OCI-LY3 (cell line): ENCODE measurements at regions not wholly inside any gene's neighbourhood (a gene's known extent, or its start where the extent isn't known, plus 50 kb on each side); places are given as distances from the start of the nearest gene placed in this dataset.

Experiments used
- H2AFZ ChIP-seq: fragments of 200-600, 300-600 bp; shearing (Covaris generic); 2 replicates; pipeline ENCODE4 v1.6.0; 2014; ENCODE audit warnings: antibody characterized with exemption, low read depth, low read length
- H3K27ac ChIP-seq: fragments of 200-600, 300-600 bp; sonication (generic); 2 replicates; pipeline ENCODE4 v1.5.1; 2014; ENCODE audit warnings: mild to moderate bottlenecking, low read length, moderate library complexity, mixed read lengths
- H3K27me3 ChIP-seq: fragments of 200-600, 300-600 bp; sonication (generic); 2 replicates; pipeline ENCODE4 v1.6.1; 2014; ENCODE audit warnings: low read depth, low read length, mixed read lengths
- H3K36me3 ChIP-seq: fragments of 200-600, 300-600 bp; sonication (generic); replicated peaks from 2 replicates; pipeline ENCODE3; 2014; ENCODE audit warnings: low read depth, low read length, mixed read lengths
- H3K4me1 ChIP-seq: fragments of 300-600, 200-600 bp; sonication (generic); 2 replicates; pipeline ENCODE4 v1.6.1; 2014; ENCODE audit warnings: low read length, mixed read lengths
- H3K4me2 ChIP-seq: fragments of 200-600, 300-600 bp; sonication (generic); 2 replicates; pipeline ENCODE4 v1.6.1; 2014; ENCODE audit warnings: low read length, mixed read lengths
- H3K4me3 ChIP-seq: fragments of 300-600, 200-600 bp; sonication (generic); 2 replicates; pipeline ENCODE4 v1.5.1; 2014; ENCODE audit warnings: antibody characterized with exemption, mild to moderate bottlenecking, low read length, moderate library complexity
- H3K79me2 ChIP-seq: fragments of 300-600, 200-600 bp; shearing (Covaris generic); 2 replicates; pipeline ENCODE4 v1.6.1; 2014; ENCODE audit warnings: mild to moderate bottlenecking, low read length, mixed read lengths
- H3K9ac ChIP-seq: fragments of 300-600, 200-600 bp; shearing (Covaris generic); 2 replicates; pipeline ENCODE4 v1.6.0; 2014; ENCODE audit warnings: mild to moderate bottlenecking, low read length, moderate library complexity
- H3K9me3 ChIP-seq: fragments of 200-600, 300-600 bp; shearing (Covaris generic); 2 replicates; pipeline ENCODE4 v1.6.1; 2014; ENCODE audit warnings: low read length, mixed read lengths; ENCODE audit not compliant: insufficient read depth
- H4K20me1 ChIP-seq: fragments of 200-600, 300-600 bp; sonication (generic); 2 replicates; pipeline ENCODE4 v1.6.1; 2016; ENCODE audit warnings: low read length, mixed read lengths; ENCODE audit not compliant: insufficient read depth
- CTCF ChIP-seq: fragments of 200-600, 300-600 bp; sonication (generic); IDR thresholded peaks from 2 replicates; pipeline ENCODE4 v1.5.1; 2014; ENCODE audit warnings: antibody characterized with exemption, low read length, low read depth
- EZH2phosphoT487 ChIP-seq: fragments of 200-600 bp; shearing (Covaris generic); IDR thresholded peaks from 2 replicates; pipeline ENCODE4 v1.6.1; 2018; ENCODE audit warnings: antibody characterized with exemption, mixed run types, low read depth

DNA sequence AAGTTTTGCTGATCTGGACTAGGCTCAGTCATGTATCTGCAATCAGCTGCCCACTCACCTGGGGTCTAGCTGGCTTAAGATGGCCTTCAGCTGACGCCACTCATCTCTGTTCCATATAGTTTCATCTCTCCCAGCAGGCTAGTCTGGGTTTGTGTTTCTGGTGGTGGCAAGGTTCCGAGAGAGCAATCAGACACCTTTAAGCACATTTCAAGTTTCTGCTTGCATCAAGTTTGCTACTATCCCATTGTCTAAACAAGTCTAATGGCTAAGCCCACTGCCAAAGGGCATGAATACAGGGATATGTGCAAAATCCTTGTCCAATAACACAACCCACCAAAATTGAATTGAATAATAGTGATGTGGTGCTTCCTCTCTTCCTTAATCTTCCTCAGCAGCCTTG is 251.7 kb downstream of the PIK3R1 start:
- no peaks in the 10 kb centered on the region for H3K27me3 ChIP-seq
- peaks cover 5% of the 10 kb centered on the region; the same call in 1 of the 2 replicates for H3K4me1 ChIP-seq
- no peak overlapping the region for H2AFZ ChIP-seq
- no peak overlapping the region for H3K27ac ChIP-seq
- H3K4me3 ChIP-seq: no peak overlapping the region
- H3K79me2 ChIP-seq: no peaks in the 10 kb centered on the region
- no peak for TF ChIP-seq EZH2phosphoT487
- TF ChIP-seq CTCF: no peak
- no peaks in the 10 kb centered on the region for H3K9me3 ChIP-seq
- no peak overlapping the region for H3K4me2 ChIP-seq
- H3K9ac ChIP-seq: no peak overlapping the region
- no peaks in the 10 kb centered on the region for H4K20me1 ChIP-seq
- H3K36me3 ChIP-seq: no peaks in the 10 kb centered on the region

GRCh38 chr5:68467794-68468193 is 252.2 kb downstream of the PIK3R1 start:
- Histone ChIP-seq H3K4me2 (no peak overlapping the region), H3K9ac (no peak overlapping the region), H3K4me3 (no peak overlapping the region), H3K27ac (no peak overlapping the region), H2AFZ (no peak overlapping the region), H3K9me3 (no peaks in the 10 kb centered on the region), H3K27me3 (no peaks in the 10 kb centered on the region), H3K4me1 (peaks cover 5% of the 10 kb centered on the region; the same call in 1 of the 2 replicates), H4K20me1 (no peaks in the 10 kb centered on the region), H3K36me3 (no peaks in the 10 kb centered on the region), H3K79me2 (no peaks in the 10 kb centered on the region)
- TF ChIP-seq CTCF: no peak
- TF ChIP-seq EZH2phosphoT487: no peak

- Histone ChIP-seq H3K4me2 (no peak overlapping the region), H3K27me3 (no peaks in the 10 kb centered on the region), H2AFZ (no peak overlapping the region), H3K9ac (no peak overlapping the region), H3K9me3 (no peaks in the 10 kb centered on the region), H4K20me1 (no peaks in the 10 kb centered on the region), H3K36me3 (no peaks in the 10 kb centered on the region), H3K4me3 (no peak overlapping the region), H3K4me1 (peaks cover 5% of the 10 kb centered on the region; the same call in 1 of the 2 replicates), H3K79me2 (no peaks in the 10 kb centered on the region), H3K27ac (no peak overlapping the region)
- no peak for TF ChIP-seq CTCF
- no peak for TF ChIP-seq EZH2phosphoT487
Observed at GRCh38 chr5:68468322-68468721, 252.8 kb downstream of the PIK3R1 start.

GRCh38 chr5:68475476-68475983 is 260.0 kb downstream of the PIK3R1 start:
- H4K20me1 ChIP-seq: no peaks in the 10 kb centered on the region
- H3K9me3 ChIP-seq: no peaks in the 10 kb centered on the region
- H2AFZ ChIP-seq: no peak overlapping the region
- no peak for TF ChIP-seq CTCF
- no peak for TF ChIP-seq EZH2phosphoT487
- no peaks in the 10 kb centered on the region for H3K4me1 ChIP-seq
- H3K36me3 ChIP-seq: no peaks in the 10 kb centered on the region
- H3K4me3 ChIP-seq: no peak overlapping the region
- no peaks in the 10 kb centered on the region for H3K79me2 ChIP-seq
- H3K9ac ChIP-seq: no peak overlapping the region
- no peaks in the 10 kb centered on the region for H3K27me3 ChIP-seq
- no peak overlapping the region for H3K27ac ChIP-seq
- no peak overlapping the region for H3K4me2 ChIP-seq
